Panc1 (cell line): ENCODE measurements at regions not wholly inside any gene's neighbourhood (a gene's known extent, or its start where the extent isn't known, plus 50 kb on each side); places are given as distances from the start of the nearest gene placed in this dataset.

Experiments used
- POLR2AphosphoS5 ChIP-seq: IDR thresholded peaks from 2 replicates; pipeline ENCODE4 v1.6.1; 2012; ENCODE audit warnings: mild to moderate bottlenecking, low read depth, low read length, moderate library complexity
- TF ChIP-seq, protein P1 (sequence below): fragments of 450-650 bp; IDR thresholded peaks from 2 replicates; pipeline ENCODE4 v1.5.1; 2017; ENCODE audit warnings: mild to moderate bottlenecking

DNA sequence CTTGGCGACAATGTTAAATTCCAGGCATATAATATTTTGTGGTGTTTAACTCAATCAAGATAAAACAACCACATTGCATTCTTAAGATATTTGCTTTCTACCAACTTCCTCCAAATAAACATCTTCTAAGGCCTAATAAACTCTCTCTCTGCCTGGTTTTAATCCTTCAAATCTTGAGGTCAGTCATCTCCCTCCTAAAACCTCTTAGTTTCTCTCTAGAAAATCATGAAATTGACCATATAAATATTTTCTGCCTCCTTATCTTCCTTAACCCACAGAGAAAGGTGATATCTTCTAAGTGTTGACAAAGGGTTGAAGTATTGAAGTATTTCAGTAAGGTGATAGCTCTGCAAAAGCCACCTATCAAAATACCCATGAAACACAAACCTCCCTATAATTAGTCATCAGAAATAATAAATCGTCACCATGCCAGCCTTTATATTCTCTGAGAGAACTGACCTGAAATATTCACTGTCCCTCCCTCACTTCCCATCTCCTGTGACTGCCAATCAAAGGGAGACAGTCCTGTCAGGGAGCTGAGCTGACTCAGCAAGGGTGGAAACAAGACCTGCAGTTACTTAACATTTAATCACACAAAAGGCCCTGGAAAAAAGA lies 1261.1 kb downstream of the ROBO1 start:
- TF ChIP-seq, protein P1, sequence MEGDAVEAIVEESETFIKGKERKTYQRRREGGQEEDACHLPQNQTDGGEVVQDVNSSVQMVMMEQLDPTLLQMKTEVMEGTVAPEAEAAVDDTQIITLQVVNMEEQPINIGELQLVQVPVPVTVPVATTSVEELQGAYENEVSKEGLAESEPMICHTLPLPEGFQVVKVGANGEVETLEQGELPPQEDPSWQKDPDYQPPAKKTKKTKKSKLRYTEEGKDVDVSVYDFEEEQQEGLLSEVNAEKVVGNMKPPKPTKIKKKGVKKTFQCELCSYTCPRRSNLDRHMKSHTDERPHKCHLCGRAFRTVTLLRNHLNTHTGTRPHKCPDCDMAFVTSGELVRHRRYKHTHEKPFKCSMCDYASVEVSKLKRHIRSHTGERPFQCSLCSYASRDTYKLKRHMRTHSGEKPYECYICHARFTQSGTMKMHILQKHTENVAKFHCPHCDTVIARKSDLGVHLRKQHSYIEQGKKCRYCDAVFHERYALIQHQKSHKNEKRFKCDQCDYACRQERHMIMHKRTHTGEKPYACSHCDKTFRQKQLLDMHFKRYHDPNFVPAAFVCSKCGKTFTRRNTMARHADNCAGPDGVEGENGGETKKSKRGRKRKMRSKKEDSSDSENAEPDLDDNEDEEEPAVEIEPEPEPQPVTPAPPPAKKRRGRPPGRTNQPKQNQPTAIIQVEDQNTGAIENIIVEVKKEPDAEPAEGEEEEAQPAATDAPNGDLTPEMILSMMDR: no peak
- TF ChIP-seq POLR2AphosphoS5: no peak
